ENCODE measurements at regions not wholly inside any gene's neighbourhood (a gene's known extent, or its start where the extent isn't known, plus 50 kb on each side); places are given as distances from the start of the nearest gene placed in this dataset.
"Not testable (repeated sequence)": the region's sequence is repeated elsewhere in the genome, so short reads cannot be mapped to it uniquely, and the experiment has no call there.

DNA sequence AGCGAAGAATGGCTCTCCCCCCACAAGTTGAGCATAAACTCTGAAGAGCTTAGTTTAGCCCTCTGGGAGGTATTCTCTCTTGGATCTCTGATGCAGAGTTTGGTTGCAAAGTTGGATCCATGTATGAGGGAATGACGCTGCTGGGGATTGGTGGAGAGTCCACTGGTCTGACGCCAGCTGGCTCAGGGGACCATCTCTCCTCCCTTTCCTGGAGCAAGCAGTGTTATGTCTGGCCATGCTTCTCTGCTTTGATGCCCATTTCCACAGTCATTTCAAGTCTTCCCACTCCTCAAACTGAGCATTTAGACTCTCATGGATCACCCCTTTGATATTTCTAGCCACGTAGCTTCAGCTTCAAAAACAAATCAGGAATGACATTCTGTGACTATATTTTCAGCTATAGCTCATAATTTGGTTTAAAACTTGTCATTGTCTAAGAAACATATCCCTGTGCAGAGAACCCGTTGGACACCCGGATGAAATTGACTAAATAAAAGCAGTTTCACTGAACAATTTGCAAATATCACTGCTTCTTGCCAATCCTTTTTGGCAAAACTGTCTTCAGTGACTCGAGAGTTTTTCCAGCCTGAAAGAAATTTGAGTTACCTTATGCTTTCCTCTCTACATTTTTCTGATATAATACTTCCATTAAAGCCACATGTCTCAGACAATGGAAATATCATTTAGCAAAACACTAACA, 193.4 kb upstream of the CDH11 start:
- H3K27me3 ChIP-seq = no peaks in the 10 kb centered on the region
- TF ChIP-seq, protein P1, sequence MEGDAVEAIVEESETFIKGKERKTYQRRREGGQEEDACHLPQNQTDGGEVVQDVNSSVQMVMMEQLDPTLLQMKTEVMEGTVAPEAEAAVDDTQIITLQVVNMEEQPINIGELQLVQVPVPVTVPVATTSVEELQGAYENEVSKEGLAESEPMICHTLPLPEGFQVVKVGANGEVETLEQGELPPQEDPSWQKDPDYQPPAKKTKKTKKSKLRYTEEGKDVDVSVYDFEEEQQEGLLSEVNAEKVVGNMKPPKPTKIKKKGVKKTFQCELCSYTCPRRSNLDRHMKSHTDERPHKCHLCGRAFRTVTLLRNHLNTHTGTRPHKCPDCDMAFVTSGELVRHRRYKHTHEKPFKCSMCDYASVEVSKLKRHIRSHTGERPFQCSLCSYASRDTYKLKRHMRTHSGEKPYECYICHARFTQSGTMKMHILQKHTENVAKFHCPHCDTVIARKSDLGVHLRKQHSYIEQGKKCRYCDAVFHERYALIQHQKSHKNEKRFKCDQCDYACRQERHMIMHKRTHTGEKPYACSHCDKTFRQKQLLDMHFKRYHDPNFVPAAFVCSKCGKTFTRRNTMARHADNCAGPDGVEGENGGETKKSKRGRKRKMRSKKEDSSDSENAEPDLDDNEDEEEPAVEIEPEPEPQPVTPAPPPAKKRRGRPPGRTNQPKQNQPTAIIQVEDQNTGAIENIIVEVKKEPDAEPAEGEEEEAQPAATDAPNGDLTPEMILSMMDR (IDR thresholded peaks at IDR 0.05) = no peak
- TF ChIP-seq POLR2A (IDR thresholded peaks at IDR 0.05) = no peak
- no peak for TF ChIP-seq EP300 (IDR thresholded peaks at IDR 0.05)
- TF ChIP-seq POLR2AphosphoS5 (IDR thresholded peaks at IDR 0.05) = no peak
- H3K4me1 ChIP-seq = peaks cover 3% of the 10 kb centered on the region
- no peak overlapping the region for H3K27ac ChIP-seq
- DNase-seq (ENCODE audit: low spot score in 2 of 2) = no peak
- H3K9me3 ChIP-seq = no peaks in the 10 kb centered on the region
- H3K36me3 ChIP-seq = no peaks in the 10 kb centered on the region
- no peak overlapping the region for H3K4me3 ChIP-seq
- 29% methylated on average over 7 of the region's 7 CpGs for WGBS

DNA sequence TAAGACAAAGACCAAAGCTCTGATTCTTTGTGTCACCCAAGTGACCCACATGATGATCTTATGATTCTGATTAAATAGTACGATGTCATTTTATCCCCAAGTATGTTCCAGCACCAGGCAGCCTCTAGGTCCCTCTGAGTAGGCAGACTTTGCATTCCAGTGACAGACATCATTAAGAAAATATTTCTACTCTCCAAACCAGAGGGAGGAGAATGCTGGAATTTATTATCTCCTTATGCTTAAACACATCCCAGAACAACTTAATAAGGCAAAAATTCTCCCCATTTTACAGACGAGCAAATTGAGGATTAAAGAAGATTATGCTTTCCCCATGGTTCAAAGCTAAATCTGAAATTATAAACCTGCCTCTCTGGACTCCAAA, 192.8 kb upstream of the CDH11 start:
- Histone ChIP-seq H3K27ac (no peak overlapping the region), H3K4me1 (peaks cover 3% of the 10 kb centered on the region), H3K36me3 (no peaks in the 10 kb centered on the region), H3K27me3 (no peaks in the 10 kb centered on the region), H3K9me3 (no peaks in the 10 kb centered on the region), H3K4me3 (no peak overlapping the region)
- DNase-seq (ENCODE audit: low spot score in 2 of 2) = no peak
- TF ChIP-seq, protein P1 (IDR thresholded peaks at IDR 0.05) = no peak
- TF ChIP-seq POLR2A (IDR thresholded peaks at IDR 0.05) (no peak), POLR2AphosphoS5 (IDR thresholded peaks at IDR 0.05) (no peak), EP300 (IDR thresholded peaks at IDR 0.05) (no peak)
- WGBS = 32% methylated on average over 2 of the region's 2 CpGs

DNA sequence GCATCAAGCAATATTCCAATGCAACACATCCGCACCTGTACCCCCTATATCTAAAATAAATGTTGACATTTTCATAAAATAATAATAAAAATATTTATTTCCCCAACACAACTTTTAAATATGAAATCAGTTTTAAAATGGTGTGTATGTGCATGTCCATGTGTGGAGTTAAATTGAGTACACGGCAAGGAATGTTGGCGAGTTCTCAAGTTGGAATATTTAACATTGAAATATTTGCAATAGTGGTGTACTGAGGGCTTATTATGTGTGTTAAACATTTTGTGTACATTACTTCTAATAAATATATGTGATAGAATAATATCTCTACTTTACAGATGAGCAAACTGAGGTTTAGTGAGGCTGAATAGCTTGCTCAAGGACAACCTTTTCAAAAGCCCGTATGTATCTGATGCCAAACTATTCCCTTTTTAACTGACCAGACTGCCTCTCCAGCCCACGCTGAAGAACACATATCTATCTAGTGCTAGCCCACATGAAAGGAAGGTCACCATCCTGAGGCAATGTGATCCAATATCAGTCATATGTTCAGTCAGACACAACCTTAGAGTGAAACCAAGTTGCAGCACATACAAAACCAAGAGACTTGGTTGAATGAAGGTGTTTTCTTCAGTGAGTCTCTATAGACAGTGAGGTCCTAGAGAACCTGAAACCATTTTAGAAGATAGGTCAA, 192.2 kb upstream of the CDH11 start:
- no peaks in the 10 kb centered on the region for H3K9me3 ChIP-seq
- no peak overlapping the region for H3K27ac ChIP-seq
- TF ChIP-seq POLR2A (IDR thresholded peaks at IDR 0.05) = no peak
- TF ChIP-seq POLR2AphosphoS5 (IDR thresholded peaks at IDR 0.05) = no peak
- TF ChIP-seq, protein P1 (IDR thresholded peaks at IDR 0.05) = no peak
- no peak for TF ChIP-seq EP300 (IDR thresholded peaks at IDR 0.05)
- H3K4me3 ChIP-seq = no peak overlapping the region
- WGBS = 76% methylated on average over 5 of the region's 5 CpGs
- no peaks in the 10 kb centered on the region for H3K27me3 ChIP-seq
- peaks cover 3% of the 10 kb centered on the region for H3K4me1 ChIP-seq
- DNase-seq (ENCODE audit: low spot score in 2 of 2) = no peak
- no peaks in the 10 kb centered on the region for H3K36me3 ChIP-seq

DNA sequence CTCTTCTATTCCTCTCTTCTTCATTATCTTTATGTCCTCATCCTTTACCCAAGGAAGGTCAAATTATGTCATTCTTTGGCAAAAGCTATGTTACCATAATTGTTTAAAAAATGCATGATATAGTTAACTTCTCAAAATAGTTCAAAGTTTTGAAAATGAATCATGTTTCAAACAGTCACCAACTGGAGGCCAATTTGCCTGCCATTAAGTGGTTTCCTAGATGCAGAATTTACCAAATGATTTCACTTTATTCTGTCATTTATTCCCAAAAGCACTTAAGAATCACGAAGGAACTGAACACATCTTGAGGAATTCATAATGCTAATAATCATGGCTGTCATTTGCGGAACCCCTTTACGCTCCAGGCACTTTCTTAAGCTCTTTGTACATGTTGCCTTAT, 190.9 kb upstream of the CDH11 start:
- no peaks in the 10 kb centered on the region for H3K36me3 ChIP-seq
- no peaks in the 10 kb centered on the region for H3K9me3 ChIP-seq
- H3K27ac ChIP-seq = no peak overlapping the region
- no peak for DNase-seq (ENCODE audit: low spot score in 2 of 2)
- WGBS = 78% methylated on average over 3 of the region's 3 CpGs
- TF ChIP-seq POLR2AphosphoS5 (IDR thresholded peaks at IDR 0.05) (no peak), EP300 (IDR thresholded peaks at IDR 0.05) (no peak), POLR2A (IDR thresholded peaks at IDR 0.05) (no peak)
- TF ChIP-seq, protein P1 (IDR thresholded peaks at IDR 0.05) = no peak
- peaks cover 3% of the 10 kb centered on the region for H3K4me1 ChIP-seq
- no peaks in the 10 kb centered on the region for H3K27me3 ChIP-seq
- no peak overlapping the region for H3K4me3 ChIP-seq

DNA sequence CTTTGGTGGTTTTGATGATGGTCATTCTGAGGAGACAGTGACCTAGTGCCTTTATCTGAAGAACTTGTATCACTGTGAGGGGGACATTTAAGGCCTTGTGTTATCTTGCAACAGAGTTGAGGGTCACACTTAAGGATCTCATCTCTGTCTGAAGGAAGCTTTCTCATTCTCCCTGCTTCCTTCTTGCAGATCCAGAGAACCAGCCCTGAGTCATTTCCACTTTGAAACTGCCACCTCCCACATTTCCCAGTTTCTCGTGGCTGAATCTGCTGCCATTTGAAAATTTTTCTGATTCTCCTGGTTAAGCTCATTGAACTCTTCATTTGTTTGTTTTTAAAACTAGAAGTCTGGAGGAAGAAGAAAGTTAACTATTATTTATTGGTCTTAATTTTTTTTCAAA, 190.2 kb upstream of the CDH11 start:
- no peaks in the 10 kb centered on the region for H3K27me3 ChIP-seq
- 33% methylated on average over 1 of the region's 1 CpG for WGBS

DNA sequence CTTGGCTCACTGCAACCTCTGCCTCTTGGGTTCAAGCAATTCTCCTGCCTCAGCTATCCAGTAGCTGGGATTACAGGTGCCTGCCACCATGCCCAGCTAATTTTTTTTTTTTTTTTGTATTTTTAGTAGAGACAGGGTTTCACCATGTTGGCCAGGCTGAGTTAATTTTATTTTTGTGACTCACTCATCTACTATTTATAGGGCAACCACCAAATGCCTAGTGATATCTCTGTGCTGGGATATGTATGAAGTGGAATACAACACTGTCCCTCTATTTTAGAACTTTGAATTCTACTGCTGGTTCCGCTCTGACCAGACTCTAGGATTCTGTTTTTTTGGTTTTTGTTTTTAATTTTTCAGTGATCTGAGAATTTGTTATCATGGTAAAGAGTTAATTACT, 188.6 kb upstream of the CDH11 start:
- H3K36me3 ChIP-seq = not testable (repeated sequence)
- 85% methylated on average over 1 of the region's 1 CpG for WGBS

More for the DNA sequence above, 190.2 kb upstream of the CDH11 start:
- H3K4me3 ChIP-seq = no peak overlapping the region
- no peaks in the 10 kb centered on the region for H3K36me3 ChIP-seq
- no peaks in the 10 kb centered on the region for H3K9me3 ChIP-seq
- peaks cover 3% of the 10 kb centered on the region for H3K4me1 ChIP-seq
- DNase-seq (ENCODE audit: low spot score in 2 of 2) = no peak
- TF ChIP-seq, protein P1 (IDR thresholded peaks at IDR 0.05) = no peak
- TF ChIP-seq EP300 (IDR thresholded peaks at IDR 0.05) (no peak), POLR2AphosphoS5 (IDR thresholded peaks at IDR 0.05) (no peak), POLR2A (IDR thresholded peaks at IDR 0.05) (no peak)
- H3K27ac ChIP-seq = no peak overlapping the region

More for the DNA sequence above, 188.6 kb upstream of the CDH11 start:
- not testable (repeated sequence) for H3K27ac ChIP-seq; DNase-seq (ENCODE audit: low spot score in 2 of 2); H3K4me1 ChIP-seq; H3K4me3 ChIP-seq; H3K27me3 ChIP-seq; H3K9me3 ChIP-seq

All from suprapubic skin (tissue), 4 donors.